ENCODE measurements at regions not wholly inside any gene's neighbourhood (a gene's known extent, or its start where the extent isn't known, plus 50 kb on each side); places are given as distances from the start of the nearest gene placed in this dataset.
"Not testable (repeated sequence)": the region's sequence is repeated elsewhere in the genome, so short reads cannot be mapped to it uniquely, and the experiment has no call there.

- no peak for DNase-seq
These were observed 122.9 kb upstream of the SALL3 start for GRCh38 chr18:78856569-78857313.

DNA sequence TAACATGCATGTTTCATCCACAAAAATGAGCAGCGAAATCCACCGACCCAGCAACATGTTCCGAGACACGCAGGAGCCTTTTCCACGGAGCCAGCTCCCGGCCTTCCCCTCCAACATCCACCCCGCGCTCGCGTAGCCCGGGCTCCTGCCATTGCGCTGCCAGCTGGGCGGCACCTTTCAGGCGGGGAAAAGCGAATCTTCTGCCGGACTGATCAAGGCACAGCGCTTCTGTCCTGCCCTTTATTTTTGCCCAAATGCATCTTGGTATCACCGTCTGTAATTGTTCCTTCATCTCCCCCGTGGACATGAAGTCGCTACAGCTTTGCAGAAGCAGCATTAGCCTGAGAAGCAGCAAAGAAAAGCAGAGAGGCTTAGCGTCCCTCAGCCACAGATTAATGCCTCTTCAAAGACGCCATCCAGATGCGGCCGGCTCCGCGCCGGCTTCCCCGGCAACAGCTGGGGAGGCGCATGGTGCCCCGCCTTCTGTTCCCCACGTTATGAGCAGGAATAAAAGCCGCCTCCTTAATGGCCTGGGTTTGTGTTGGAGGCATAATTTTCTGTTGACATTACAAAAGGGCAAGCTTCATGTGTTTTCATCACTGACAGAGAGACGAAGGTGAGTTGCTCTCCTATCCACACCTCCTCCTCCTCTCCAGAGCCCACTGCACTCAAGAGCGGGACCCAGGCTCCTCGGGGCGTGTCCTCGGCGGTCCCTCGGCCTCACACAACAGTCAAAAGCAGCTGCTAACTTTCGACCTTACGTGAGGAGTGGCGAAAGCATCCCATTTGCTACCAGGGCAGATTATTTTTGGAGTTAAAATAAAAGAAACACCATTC is 122.1 kb upstream of the SALL3 start:
- no peak for DNase-seq

GRCh38 chr18:78859686-78860085 is 119.9 kb upstream of the SALL3 start:
- DNase-seq: no peak

DNA sequence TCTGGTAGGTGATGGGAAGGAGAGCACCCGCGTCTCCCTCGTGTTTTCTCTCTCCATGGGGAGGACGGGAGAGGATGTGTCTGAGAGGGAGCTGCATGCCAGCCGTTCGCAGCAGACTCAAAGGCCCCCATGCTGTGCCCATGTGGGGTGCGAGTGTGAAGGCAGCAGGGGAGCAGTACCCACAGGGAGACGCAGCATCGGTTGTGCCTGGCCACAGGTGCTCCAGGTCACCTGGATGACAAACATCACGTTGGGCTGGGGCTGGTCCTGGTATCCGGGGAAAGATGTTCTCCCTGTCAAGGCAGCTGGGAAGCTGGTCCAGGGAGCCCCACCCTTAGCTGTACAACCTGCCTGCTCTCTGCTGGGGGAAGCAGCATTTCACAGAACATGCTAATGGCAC is 119.5 kb upstream of the SALL3 start:
- DNase-seq: no peak

DNA sequence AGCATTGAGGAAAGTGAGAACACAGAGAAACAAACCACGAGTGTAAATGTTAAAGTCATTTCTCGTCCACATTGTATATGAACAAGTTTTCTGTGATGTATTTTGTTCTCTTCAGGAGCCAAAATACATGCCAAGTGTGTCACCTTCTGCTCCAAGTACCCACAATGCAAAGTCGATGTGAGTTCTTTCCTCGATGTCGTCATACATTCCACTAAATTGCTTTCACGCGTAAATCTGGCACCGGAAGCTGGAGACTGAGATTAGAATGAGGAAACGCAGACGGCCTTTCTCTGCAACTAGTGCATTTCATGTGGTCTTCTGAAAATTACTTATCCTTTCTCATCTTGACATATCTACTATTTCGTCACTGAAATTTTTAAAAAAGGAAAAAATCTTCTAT is 118.5 kb upstream of the SALL3 start:
- no peak for DNase-seq

DNA sequence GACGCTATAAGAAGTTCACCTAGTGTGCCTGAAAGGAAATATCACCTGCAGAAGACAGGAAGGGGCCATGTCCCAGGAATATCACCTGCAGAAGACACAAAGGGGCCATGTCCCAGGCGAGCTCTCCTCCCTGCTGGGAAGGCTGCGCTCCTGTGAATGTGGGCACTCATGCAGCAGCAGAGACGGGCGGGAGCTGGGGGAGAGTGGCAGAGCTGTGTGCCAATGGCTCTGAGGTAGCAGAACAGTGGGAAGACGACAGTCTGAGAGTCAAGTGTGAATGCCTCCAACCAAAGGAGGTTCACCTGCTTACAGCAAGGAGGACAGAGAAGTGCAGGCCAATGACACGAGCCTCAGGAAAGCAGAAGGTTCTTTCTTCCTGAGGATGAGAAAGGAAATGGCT is 117.9 kb upstream of the SALL3 start:
- DNase-seq: no peak

- no peak for DNase-seq
These were observed 117.2 kb upstream of the SALL3 start for GRCh38 chr18:78862395-78862794.

DNA sequence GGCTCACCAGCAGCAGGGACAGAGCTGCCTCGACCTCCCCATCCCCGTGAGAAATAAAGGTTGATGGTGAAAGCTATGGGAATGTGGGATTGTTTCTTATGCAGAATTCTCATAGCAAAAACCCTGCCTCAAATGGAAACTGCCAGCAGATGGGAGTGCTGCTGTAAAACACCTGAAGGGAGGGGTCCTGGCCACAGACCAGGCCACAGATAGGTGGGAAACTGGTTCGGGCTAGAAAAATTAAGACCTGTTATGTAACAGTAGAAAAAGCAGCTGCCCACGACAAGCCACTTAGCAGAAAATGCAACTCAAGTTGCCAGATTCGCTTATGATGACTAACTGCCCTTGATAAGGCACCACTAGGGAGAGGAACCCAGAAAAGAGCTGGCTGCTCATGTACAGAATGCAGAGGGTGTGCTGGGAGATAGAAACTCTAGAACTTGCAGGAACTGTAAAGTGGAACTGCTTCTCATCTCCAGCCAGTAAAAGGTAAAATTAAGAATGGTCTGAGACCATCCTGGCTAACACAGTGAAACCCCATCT is 114.5 kb upstream of the SALL3 start:
- no peak for DNase-seq

DNA sequence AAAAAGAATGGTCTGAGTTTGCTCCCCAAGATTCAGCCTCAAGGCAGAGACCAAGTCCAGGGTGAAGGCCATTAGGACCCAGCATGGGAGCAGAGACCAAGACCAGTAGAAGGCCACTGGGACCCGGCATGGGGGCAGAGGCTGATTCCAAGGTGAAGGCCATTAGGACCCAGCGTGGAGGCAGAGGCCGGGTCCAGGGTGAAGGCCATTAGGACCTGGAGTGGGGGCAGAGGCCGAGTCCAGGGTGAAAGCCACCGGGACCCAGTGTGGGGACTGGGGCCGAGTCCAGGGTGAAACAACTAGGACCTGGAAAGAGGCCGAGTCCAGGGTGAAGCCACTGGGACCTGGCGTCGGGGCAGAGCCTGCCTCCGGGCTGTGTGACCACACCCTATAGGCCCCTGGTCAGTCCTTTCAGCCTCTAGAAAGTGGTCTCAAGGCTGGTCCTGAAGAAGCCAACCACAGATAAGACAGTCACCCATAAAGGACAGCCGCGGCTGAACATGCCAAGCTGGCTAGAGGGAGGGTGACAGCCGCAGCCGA is 113.8 kb upstream of the SALL3 start:
- DNase-seq: no peak

- DNase-seq: no peak
These were observed 112.5 kb upstream of the SALL3 start for GRCh38 chr18:78867131-78867530.

- DNase-seq: no peak
These were observed 111.0 kb upstream of the SALL3 start for GRCh38 chr18:78868330-78869316.

DNA sequence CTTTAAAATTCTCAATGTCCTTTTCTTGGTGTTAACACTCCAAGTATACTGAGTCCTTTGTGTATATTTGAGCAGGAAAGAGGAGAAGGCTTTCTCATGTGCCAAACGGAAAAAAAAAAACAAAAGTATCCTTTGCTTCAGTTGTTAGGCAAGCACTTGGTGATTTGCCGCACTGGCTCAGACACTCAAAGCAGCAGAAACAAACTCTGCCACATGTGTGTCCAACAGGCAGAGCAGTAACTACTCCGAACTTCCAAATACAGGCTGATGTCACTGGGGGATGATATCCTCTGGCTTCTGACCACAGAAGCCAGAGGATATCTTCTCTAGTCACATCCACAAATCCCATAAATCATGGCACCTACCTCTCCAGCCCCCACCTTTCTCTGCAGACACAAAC is 108.0 kb upstream of the SALL3 start:
- no peak for DNase-seq

- DNase-seq: no peak
These were observed 105.6 kb upstream of the SALL3 start for GRCh38 chr18:78873926-78874500.

GRCh38 chr18:78875016-78875777 is 104.4 kb upstream of the SALL3 start:
- peak; percentile 28 for DNase-seq

- DNase-seq: no peak
These were observed 103.6 kb upstream of the SALL3 start for GRCh38 chr18:78875778-78876650.

GRCh38 chr18:78876868-78877267 is 102.8 kb upstream of the SALL3 start:
- no peak for DNase-seq

DNA sequence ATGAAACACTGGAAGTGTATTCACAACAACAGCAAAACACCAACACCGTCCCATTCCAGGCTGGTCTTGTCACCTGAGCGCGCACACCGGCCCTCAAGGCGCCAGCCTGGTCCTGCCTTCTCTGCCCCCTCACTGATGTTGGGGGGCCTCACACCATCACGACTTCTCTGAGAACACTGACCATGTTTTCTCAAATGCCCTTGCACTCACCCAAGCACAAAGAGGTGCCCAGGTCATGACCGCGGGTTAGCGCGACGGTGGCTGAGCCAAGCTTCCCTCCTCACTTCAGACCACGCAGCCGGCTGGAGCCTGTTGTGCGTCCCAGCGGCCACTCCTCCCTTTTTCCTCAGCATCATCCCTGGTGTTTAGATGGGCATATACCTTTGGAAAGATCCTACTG is 101.3 kb upstream of the SALL3 start:
- DNase-seq: no peak

DNA sequence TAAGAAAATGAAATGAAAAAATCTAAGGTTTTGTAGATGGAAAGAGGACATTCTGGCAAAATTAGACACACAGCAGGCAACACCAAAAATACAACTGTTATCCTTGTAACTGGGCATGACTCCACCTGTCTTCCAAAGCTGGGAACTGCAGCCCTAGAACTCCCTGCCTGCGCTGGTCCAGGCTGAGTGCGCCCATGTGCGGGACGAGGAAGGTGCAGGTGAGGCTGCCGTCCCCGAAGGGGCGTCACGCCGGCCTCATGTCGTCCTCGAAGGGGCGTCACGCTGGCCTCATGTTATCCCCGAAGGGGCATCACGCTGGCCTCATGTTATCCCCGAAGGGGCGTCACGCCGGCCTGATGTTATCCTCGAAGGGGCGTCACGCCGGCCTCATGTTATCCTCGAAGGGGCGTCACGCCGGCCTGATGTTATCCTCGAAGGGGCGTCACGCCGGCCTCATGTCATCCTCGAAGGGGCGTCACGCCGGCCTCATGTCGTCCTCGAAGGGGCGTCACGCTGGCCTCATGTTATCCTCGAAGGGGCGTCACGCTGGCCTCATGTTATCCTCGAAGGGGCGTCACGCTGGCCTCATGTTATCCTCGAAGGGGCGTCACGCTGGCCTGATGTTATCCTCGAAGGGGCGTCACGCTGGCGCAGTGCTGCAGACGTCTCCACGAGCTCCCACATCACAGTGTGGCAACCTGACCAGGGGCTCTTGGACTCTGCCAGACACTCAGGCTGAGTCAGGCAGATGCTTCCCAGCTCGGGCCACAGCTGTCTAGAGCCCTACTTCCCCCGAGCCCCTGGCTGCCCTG is 100.3 kb upstream of the SALL3 start:
- not testable (repeated sequence) for DNase-seq

GRCh38 chr18:78882585-78882984 is 97.0 kb upstream of the SALL3 start:
- DNase-seq: no peak

Measured in stimulated activated CD4-positive, alpha-beta T cell treated with anti-CD3 and anti-CD28 coated beads, Interleukin-1b, Interleukin-23, amount 100 ng/mL, for 48 hours (primary cell).